Prostate gland (tissue), 2 donors: ENCODE measurements at regions not wholly inside any gene's neighbourhood (a gene's known extent, or its start where the extent isn't known, plus 50 kb on each side); places are given as distances from the start of the nearest gene placed in this dataset.

Experiments
- CTCF ChIP-seq, 4 experiments: fragments of 200-600 bp in 2 of 4; fragments of 450-650 bp in 2 of 4; sonication (generic) in 2 of 4; IDR thresholded peaks; 1 replicate in 3 of 4; 2 replicates in 1 of 4; pipeline ENCODE4 v1.5.1; 2016 to 2019; ENCODE audit warnings: antibody characterized with exemption in 4 of 4, mild to moderate bottlenecking in 2 of 4, moderate library complexity in 2 of 4
- POLR2A ChIP-seq: fragments of 450-650 bp; IDR thresholded peaks from one replicate; pipeline ENCODE4 v1.6.1; 2016; ENCODE audit warnings: antibody characterized with exemption, mild to moderate bottlenecking

- TF ChIP-seq CTCF (IDR thresholded peaks at IDR 0.05) (no peak), POLR2A (no peak)
Measured at GRCh38 chr13:104198801-104199200, 1132.6 kb upstream of the SLC10A2 start.
